Sigmoid colon (tissue), 6 donors: ENCODE measurements at regions not wholly inside any gene's neighbourhood (a gene's known extent, or its start where the extent isn't known, plus 50 kb on each side); places are given as distances from the start of the nearest gene placed in this dataset.
"Not testable (repeated sequence)": the region's sequence is repeated elsewhere in the genome, so short reads cannot be mapped to it uniquely, and the experiment has no call there.

Experiments
- DNase-seq: peaks from one replicate; pipeline ENCODE4 v3.0.0-alpha.2; 2019
- H3K27ac ChIP-seq, 4 donors: fragments of 200-600 bp; sonication (generic); one replicate each; pipeline ENCODE4 v1.5.1; 2016 to 2019; ENCODE audit warnings: mild to moderate bottlenecking in 1 of 4
- H3K27me3 ChIP-seq, 3 donors: fragments of 200-600 bp; sonication (generic); one replicate each; pipeline ENCODE4 v1.5.1; 2019; ENCODE audit warnings: mild to moderate bottlenecking in 1 of 3
- H3K36me3 ChIP-seq, 4 donors: fragments of 200-600 bp; sonication (generic); one replicate each; pipeline ENCODE4 v1.5.1; 2016 to 2019
- H3K4me1 ChIP-seq, 4 donors: fragments of 200-600 bp; sonication (generic); one replicate each; pipeline ENCODE4 v1.5.1; 2017 to 2019
- H3K4me3 ChIP-seq, 4 donors: fragments of 200-600 bp; sonication (generic); one replicate each; pipeline ENCODE4 v1.5.1; 2017 to 2019; ENCODE audit warnings: mild to moderate bottlenecking in 2 of 4, moderate library complexity in 1 of 4
- H3K9me3 ChIP-seq, 4 donors: fragments of 200-600 bp in 3 of 4; sonication (generic) in 3 of 4; one replicate each; pipeline versions ENCODE4 v1.5.1 to v1.6.1; 2013 to 2019
- EP300 ChIP-seq, 4 donors: sonication (generic); formaldehyde crosslinking; IDR thresholded peaks; one replicate each; pipeline ENCODE4 v1.6.1; 2017; ENCODE audit warnings: antibody characterized with exemption in 4 of 4
- POLR2A ChIP-seq, 2 donors: fragments of 450-650 bp; IDR thresholded peaks; one replicate each; pipeline ENCODE4 v1.6.1; 2016; ENCODE audit warnings: antibody characterized with exemption in 2 of 2, mild to moderate bottlenecking in 2 of 2, moderate library complexity in 2 of 2
- POLR2AphosphoS5 ChIP-seq, 4 donors: sonication (generic); formaldehyde crosslinking; IDR thresholded peaks; one replicate each; pipeline ENCODE4 v1.6.1; 2017; ENCODE audit warnings: antibody characterized with exemption in 4 of 4
- WGBS, 2 donors: extraction: QIAGEN DNeasy Blood & Tissue Kit; methylation state at CpG; one replicate each; pipeline ENCODE4 v1.1.7; 2013; 5-methylcytosine and 5-hydroxymethylcytosine counted together
- intact Hi-C: fragments of 100-400 bp; cut with DNase I; formaldehyde crosslinking; loops from one replicate; pipeline ENCODE4 v1.15.1; 2023
- TF ChIP-seq, protein P1 (sequence below), 4 experiments: fragments of 450-650 bp in 3 of 4; fragments of 200-600 bp in 1 of 4; IDR thresholded peaks; one replicate each; pipeline ENCODE4 v1.5.1; 2016 to 2019; ENCODE audit warnings: antibody characterized with exemption in 4 of 4, mild to moderate bottlenecking in 3 of 4, moderate library complexity in 2 of 4
- donor health status: healthy with polysubstance abuse.
- donor health status: healthy.

- no peaks in the 10 kb centered on the region for H3K4me1 ChIP-seq
- intact Hi-C loops = no loop called here
- no peak overlapping the region for H3K4me3 ChIP-seq
- H3K27ac ChIP-seq = no peak overlapping the region
- DNase-seq = no peak
- H3K36me3 ChIP-seq = no peaks in the 10 kb centered on the region
- no peaks in the 10 kb centered on the region for H3K27me3 ChIP-seq
- whole genome bisulfite sequencing, 2 donors = 45 to 62% methylated on average over 2 of the region's 2 CpGs
- TF ChIP-seq, protein P1, sequence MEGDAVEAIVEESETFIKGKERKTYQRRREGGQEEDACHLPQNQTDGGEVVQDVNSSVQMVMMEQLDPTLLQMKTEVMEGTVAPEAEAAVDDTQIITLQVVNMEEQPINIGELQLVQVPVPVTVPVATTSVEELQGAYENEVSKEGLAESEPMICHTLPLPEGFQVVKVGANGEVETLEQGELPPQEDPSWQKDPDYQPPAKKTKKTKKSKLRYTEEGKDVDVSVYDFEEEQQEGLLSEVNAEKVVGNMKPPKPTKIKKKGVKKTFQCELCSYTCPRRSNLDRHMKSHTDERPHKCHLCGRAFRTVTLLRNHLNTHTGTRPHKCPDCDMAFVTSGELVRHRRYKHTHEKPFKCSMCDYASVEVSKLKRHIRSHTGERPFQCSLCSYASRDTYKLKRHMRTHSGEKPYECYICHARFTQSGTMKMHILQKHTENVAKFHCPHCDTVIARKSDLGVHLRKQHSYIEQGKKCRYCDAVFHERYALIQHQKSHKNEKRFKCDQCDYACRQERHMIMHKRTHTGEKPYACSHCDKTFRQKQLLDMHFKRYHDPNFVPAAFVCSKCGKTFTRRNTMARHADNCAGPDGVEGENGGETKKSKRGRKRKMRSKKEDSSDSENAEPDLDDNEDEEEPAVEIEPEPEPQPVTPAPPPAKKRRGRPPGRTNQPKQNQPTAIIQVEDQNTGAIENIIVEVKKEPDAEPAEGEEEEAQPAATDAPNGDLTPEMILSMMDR (IDR thresholded peaks at IDR 0.05) = no peak
- no peak for TF ChIP-seq EP300 (IDR thresholded peaks at IDR 0.05)
- no peak for TF ChIP-seq POLR2A (IDR thresholded peaks at IDR 0.05)
- no peak for TF ChIP-seq POLR2AphosphoS5 (IDR thresholded peaks at IDR 0.05)
- no peaks in the 10 kb centered on the region for H3K9me3 ChIP-seq
Measured at GRCh38 chr2:129402076-129402475, 577.4 kb upstream of the RAB6C start.

- Histone ChIP-seq H3K36me3 (no peaks in the 10 kb centered on the region), H3K27ac (no peak overlapping the region), H3K9me3 (no peaks in the 10 kb centered on the region), H3K4me1 (no peaks in the 10 kb centered on the region), H3K27me3 (no peaks in the 10 kb centered on the region), H3K4me3 (no peak overlapping the region)
- intact Hi-C loops = no loop called here
- TF ChIP-seq, protein P1 (IDR thresholded peaks at IDR 0.05) = no peak
- no peak for TF ChIP-seq POLR2A (IDR thresholded peaks at IDR 0.05)
- no peak for TF ChIP-seq POLR2AphosphoS5 (IDR thresholded peaks at IDR 0.05)
- no peak for TF ChIP-seq EP300 (IDR thresholded peaks at IDR 0.05)
- DNase-seq = no peak
- WGBS, 2 donors = 73 to 74% methylated on average over 2 of the region's 2 CpGs
Measured at GRCh38 chr2:129404000-129404685, 575.3 kb upstream of the RAB6C start.

DNA sequence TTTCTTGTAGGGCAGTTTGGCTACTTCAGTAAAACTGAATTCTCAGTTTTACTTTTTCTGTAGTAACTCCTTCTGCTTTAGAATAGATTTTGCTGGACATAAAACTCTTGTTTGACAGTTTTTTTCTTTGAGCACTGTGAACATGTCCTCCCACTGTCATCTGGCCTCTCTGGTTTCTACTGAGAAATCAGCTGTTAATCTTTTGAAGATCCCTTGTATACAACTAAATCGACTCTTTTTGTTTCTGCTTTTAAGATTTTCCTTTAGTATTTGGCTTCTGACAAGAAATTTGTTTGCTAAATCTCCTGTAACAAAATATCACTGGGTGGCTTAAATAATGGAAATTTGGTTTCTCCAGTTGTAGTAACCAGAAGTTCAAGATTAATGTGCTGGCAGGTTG is 570.9 kb upstream of the RAB6C start:
- Histone ChIP-seq H3K4me1 (no peaks in the 10 kb centered on the region), H3K4me3 (no peak overlapping the region), H3K27ac (no peak overlapping the region), H3K36me3 (no peaks in the 10 kb centered on the region), H3K9me3 (no peaks in the 10 kb centered on the region), H3K27me3 (no peaks in the 10 kb centered on the region)
- intact Hi-C loops = no loop called here
- no peak for TF ChIP-seq POLR2AphosphoS5 (IDR thresholded peaks at IDR 0.05)
- no peak for TF ChIP-seq EP300 (IDR thresholded peaks at IDR 0.05)
- TF ChIP-seq, protein P1 (IDR thresholded peaks at IDR 0.05) = no peak
- TF ChIP-seq POLR2A (IDR thresholded peaks at IDR 0.05) = no peak
- DNase-seq = no peak
- WGBS, 2 donors = 83 to 91% methylated on average over 1 of the region's 1 CpG

GRCh38 chr2:129417041-129417440 is 562.4 kb upstream of the RAB6C start:
- H3K36me3 ChIP-seq, DNase-seq, H3K4me3 ChIP-seq, H3K9me3 ChIP-seq, intact Hi-C loops, H3K27ac ChIP-seq, H3K27me3 ChIP-seq, H3K4me1 ChIP-seq: not testable (repeated sequence)
- WGBS, 2 donors = 96 to 97% methylated on average over 16 to 17 of the region's 24 CpGs

DNA sequence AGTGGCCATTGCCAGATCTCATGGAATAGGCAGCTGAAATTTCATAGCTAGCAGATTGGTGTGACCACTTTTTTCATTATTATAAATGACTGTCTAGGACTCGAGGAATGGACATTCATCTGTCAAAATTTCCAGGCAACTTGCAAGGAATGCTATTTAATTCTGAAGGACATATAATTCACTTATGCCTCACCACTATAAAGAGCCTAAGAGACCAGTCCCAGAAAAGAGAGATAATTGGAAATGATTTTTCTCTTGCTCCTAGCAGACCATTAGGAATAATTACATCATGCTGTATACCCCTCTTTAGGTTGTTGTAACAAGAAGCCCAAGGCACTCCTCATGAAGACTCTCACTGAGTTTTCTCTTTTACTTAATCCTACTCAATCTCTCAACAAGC is 557.4 kb upstream of the RAB6C start:
- TF ChIP-seq EP300 (IDR thresholded peaks at IDR 0.05) (no peak), POLR2A (IDR thresholded peaks at IDR 0.05) (no peak), POLR2AphosphoS5 (IDR thresholded peaks at IDR 0.05) (no peak)
- TF ChIP-seq, protein P1 (IDR thresholded peaks at IDR 0.05) = no peak
- Histone ChIP-seq H3K27me3 (no peaks in the 10 kb centered on the region), H3K9me3 (no peaks in the 10 kb centered on the region), H3K36me3 (no peaks in the 10 kb centered on the region), H3K27ac (no peak overlapping the region), H3K4me3 (no peak overlapping the region), H3K4me1 (no peaks in the 10 kb centered on the region)
- WGBS, 2 donors = 52 to 81% methylated on average over 1 of the region's 1 CpG
- DNase-seq = no peak
- intact Hi-C loops = no loop called here
